DLD1 (cell line): ENCODE measurements at regions not wholly inside any gene's neighbourhood (a gene's known extent, or its start where the extent isn't known, plus 50 kb on each side); places are given as distances from the start of the nearest gene placed in this dataset.

ENCODE experiments used
- in situ Hi-C: cut with HindIII; loops from 2 replicates; pipeline ENCODE4 v1.10.0; 2017; ENCODE audit warnings: low sequenced_read_pairs

DNA sequence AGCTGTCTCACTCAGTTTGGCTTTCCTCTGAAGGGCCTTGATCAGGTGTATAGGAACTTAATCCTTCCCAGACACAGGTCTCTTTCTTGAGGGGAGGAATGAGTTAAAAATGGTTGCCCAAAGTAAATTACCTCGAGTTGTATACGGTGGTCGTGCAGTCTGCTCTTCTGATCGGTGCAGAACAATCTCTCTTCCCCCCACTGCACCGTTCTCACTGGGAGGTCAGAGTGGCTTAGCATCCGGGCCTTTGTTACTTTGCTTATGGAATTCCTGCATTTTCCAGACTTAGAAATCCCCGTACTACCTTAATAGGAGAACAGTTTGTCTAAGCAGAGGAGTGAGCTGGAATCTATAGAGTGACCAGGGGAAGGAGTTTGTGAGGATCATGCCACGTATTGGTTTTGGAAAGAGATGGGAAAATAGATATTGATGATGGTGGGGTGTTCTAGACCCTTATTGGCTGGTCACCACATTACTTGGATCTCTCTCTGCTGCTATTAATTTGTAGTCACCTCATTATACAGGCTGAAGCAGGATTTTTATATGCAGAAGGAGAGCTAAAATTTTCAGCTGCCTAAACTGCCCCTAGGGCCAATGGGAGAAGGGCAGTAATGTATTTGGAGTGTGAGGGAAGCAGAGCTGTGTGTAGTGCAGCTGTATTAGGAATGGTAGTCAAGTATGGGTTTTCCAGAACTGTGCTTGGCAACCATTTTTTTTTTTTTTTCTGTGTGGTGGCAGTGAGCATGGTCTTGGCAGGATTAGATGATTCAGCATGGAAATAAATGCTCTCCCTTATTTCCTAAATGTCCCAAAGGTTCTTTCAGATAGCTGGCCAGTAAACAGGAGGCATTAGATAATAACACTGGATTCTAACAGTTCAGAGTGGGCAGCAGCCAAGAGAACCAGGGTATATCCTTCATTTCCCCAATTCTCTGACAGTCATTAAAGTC lies 81.5 kb downstream of the NDUFS5 start:
- in situ Hi-C loops: no loop called here

DNA sequence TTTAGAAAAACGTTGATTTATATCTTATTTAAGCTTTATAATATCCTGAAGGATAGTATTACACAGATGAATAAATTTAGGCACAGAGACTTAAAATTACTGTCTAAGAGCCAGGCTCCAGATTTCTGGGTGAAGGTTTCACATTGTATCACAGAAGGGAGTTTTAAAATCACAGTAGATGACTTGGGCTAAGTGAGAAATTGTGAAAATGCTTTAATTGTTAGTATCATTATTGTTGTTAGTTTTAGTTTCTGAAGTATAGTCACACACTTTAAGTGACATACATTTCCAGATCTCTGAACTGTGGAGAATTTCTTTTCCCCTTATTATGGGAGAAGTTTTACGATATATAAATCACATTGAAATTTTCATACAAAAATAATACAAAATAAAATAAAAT lies 83.5 kb downstream of the NDUFS5 start:
- in situ Hi-C loops: no loop called here

DNA sequence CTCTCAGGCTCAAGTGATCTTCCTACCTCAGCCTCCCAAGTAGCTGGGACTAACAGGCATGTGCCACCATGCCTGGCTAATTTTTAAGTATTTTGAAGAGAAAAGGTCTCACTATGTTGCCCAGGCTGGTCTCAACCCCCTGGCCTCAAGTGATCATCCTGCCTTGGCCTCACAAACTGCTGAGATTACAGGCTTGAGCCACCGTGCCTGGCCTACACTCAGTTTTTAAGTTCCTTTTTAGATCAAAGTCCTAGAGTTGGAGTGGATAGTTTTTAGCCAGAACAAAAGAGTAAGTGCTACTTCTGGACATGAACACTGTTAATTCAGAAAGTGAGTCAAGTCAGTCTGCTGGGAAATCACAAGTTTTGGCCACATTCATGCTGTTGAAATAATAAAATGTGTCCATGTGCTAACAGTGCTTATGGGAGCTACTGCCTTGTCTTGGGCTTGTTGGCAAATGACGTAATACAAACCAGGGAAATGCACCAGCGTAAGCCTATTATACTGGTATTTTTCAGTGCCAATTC lies 84.2 kb downstream of the NDUFS5 start:
- in situ Hi-C loops: no loop called here

DNA sequence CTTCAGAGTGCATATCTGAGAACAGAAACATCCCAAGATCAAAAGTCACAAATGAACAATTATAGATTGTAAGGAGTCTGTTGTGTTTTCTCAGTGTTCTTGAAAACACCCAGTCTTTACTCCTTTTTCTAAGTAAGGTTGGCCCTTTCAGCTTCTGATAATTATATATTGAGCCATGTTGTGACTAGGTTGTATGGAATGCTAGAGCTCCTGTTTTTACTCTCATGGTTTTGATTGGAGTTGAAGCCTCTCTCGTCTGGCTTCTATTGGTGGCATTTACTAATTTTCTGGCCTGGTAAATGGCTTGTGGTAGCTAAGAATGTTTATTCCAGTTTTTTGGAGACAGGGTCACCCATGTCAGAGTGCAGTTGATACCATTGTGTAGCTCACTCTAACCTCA lies 84.7 kb downstream of the NDUFS5 start:
- in situ Hi-C loops: no loop called here

DNA sequence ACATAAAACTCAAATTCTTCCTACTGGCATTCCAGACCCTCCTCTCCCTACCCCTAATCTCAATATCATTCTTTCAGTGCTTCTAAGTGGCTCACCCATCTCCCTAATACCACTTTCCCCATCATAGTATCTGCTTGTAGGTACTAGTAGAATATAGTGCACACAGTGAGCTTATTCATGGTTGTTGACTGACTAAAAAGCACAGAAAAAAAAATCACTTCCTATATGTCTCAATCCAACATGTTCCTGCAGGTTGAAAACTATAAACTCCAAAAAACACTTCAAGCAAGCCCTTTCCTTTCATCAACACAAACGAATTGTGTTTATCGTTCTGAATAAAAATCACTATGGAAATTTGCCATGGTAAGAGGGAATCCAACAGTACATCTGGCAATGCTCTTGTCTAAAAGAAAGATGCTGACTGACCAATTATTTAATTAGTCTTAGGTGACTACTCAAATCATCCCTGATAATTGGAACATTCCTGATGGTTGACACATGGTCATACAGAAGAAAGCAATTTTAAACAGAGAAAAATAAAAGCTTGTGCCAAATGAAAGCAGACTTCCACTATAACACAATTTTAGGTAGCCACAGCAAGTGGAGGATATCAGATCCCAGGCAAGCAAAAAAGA lies 87.1 kb downstream of the NDUFS5 start:
- in situ Hi-C loops: no loop called here

DNA sequence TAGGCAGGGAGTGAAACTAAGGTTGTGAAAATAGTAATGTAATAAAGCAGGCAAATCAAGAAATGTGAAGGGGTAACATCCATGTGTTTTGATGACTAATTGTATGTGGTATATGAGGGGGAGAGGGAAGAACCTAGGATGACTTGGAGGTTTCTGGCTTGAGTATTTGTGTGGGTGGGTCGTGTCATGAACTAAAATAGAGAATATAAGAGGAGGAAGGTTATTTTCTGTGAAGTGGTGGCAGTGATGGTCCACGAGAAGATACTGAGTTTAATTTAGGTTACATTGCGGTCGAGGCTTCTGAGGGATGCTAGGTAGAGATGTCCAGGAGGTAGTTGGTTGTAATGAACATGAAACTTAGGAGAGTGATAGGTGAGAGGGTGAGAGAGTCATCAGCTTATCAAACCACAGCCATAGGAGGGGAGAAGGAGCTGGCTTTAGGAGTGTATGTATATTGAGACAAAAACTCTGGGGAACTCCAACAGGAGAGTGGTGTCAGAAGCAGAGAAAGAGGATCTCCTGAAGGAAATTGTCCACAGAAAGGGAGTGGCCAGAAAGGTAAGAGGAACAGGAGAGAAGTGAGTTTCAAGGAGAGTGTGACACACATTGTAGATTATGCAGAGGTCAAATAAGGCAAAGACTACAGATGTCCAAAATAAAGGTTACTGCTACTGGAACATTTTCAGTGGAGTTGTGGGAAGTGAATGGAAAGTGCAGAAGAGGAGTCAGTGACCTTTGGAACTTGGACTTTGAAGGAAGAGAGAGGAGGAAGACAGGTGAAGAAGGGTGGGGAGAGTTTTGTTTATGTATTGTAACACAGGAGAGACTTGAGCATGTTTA lies 89.0 kb upstream of the MACF1 start:
- in situ Hi-C loops: no loop called here

DNA sequence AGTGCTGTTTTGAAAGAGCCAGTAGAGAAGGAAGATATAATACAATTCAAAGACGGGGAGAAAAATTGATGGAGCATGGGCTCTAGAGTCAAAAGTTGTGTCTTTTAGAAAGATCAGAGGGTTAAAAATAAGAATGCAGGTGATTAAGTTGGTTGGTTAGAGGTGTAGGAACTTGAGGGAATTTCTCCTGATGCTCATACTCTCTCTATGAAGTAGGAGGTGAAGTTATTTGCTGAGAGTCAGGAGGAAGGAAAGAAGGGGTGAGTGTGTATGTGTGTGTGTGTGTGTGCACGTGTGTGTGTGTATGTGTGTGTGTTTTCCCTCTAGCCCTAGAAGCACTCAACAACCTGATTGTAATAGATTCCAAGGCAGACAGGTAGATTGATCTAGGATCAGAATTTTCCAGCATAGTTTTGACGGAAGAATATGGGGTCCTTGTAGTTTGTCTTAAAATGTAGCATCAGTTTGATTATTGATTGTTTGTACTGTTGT lies 88.3 kb upstream of the MACF1 start:
- in situ Hi-C loops: no loop called here

DNA sequence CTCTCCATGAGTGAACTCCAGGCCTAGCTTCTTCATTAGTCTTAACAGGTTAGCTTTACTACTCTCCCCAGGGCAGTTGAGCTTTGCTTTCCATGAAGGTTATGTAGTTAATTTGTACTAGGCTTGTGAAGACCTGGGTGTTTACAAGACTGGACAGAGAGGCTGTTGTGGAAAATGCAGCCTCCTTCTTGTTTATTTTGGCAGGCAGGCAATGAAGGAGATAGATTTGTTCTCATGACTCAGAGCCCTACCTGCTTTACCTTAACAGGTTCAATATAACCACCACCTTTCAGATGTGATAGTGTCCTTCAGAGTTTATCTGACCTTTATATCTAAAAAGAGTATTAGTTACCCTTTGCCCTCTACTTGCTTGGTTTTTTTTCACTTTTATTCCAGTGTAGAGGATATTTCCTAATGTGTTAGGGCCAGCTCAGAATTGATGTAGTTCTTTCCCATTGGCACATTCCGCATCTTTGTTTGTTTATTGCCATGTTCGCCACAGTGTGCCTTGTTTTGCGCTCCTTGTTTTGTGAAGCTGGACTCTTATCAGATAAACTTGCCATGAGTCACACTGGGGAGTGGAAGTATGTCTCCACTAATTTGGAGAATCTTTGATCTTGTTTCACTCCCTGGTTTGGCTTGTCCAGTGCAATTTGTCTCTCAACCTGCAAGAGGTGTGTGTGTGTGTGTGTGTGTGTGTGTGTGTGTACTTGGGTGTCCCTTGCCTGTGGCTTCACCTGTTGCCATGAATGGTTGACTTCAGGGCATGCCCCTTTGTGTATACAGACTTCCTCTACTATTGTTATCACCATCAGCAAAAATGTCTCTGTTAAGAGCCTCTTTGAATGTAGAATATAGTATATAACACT lies 87.4 kb upstream of the MACF1 start:
- in situ Hi-C loops: no loop called here

DNA sequence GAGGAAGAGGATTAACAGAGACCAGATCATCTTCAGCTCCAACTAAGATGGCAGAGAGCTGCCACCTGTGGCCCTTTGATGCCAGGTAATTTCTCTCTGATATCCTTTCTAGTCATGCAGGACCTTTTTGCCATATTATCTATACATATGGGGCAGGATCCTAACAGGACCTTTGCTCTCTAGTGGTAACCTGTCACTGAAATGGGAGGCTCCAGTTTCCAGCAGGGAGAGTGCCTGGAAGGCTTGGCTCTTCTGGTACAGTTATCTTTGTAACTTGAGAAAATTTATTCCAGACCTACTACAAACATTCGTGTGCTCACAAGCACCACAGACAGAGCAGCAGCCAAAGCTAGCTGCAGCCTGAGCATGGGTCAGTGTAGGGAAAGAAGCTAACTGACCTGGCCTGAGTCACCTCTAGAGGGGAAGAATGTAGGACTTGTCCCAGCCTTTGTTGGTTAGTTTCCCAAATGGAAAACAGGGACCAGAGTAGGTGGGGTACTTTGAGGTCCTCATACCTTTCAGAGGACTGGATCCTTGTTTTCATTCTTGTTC lies 86.5 kb upstream of the MACF1 start:
- in situ Hi-C loops: no loop called here

DNA sequence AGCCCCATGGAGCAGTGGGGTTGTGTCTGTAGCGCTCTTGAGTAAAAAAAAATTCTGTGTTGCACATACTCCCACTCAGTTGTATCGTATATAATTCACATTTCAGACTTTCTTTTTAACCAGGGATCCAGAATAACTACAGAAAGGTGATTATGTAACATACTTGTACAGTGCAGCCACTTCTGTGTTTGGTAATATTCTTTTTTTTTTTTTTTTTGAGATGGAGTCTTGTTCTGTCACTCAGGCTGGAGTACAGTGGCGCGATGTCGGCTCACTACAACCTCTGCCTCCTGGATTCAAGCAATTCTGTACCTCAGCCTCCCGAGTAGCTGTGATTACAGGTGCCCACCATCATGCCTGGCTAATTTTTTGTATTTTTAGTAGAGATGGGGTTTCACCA lies 82.4 kb upstream of the MACF1 start:
- in situ Hi-C loops: no loop called here

DNA sequence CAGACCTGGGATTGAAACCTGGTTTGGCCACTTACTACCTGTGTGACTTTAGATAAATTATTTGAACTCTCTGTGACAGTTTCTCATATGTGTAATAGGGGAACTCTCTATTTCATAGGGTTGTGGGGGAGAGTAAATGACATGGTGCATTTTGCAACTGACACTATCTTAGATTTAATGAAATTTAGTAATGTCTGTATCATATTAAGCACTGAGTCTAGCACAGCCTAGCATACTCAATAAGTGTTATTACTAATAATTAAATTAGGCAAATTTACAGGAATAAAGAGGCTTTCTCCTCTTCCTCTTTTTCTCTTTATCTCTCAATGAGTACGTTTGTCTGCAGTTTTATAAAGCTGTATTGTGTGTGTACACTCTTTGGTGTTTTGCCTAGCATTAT lies 80.2 kb upstream of the MACF1 start:
- in situ Hi-C loops: no loop called here

DNA sequence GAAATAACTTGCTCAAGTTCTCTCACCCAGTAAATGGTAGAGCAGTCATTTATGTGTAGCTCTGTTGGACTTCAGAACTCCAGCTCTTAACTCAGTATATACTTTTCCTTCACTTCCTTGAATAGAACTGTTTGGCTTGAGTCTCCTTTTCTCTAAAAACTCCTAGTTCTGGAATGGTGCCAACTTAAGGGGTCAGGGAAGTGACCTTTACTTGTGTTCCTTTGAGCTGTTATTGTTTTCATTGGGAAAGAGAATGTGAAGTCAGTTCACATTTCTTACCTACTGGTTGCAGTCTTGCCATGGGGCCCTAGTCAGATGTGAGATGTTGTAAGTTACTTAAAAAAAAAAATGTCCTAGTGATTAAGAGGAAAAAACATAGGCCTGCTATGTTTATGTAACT lies 77.0 kb upstream of the MACF1 start:
- in situ Hi-C loops: no loop called here

DNA sequence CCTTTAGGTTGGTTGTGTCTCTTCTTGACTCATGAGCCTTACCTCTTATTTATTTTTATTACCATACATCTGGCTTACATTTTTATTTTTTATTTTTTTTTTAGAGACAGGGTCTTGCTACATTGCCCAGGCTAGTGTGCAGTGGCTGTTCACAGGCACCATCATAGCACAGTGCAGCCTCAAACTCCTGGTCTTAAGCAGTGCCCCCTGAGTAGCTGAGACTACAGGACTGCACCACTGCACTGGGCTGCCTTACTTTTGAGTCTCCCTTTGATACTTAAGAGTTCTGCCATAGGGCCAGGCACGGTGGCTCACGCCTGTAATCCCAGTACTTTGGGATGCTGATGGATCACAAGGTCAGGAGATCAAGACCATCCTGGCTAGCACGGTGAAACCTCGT lies 76.4 kb upstream of the MACF1 start:
- in situ Hi-C loops: no loop called here

DNA sequence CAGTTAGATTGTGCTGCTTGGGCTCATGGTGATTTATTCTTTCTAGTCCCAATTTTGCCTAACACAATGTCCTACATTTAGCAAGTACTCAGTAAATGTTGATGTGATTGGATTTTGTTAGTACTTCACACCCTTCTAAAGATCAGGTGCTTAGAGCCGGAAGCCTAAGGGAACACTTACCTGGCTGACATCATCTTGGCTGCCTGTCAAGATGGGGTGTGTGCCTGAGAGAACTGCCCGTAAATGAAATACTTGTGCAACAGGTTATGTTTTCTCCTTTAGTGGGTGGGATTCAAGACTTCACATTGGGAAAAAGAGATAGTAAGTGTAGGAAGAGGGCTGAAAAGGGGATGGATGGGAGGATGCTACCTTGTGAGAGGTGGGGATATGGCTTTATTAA lies 75.5 kb upstream of the MACF1 start:
- in situ Hi-C loops: no loop called here

DNA sequence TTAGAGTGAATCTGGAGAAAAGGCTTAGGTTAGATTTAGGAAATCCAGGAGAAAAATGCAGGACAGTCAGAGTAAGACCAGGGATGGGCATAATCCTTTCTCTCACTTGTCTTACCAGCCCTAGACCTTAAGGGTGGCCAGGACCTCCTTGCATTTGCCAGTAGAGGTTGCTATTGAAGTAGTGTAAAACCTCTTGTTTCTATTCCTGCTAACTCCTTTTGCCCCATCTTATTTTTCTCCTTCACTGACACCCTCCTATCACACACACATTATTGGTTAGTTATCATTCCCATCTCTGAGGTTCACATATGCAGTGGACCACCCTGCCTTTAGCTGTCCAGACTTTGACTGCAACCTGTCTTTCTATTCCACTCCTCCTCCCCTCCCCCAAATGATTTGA lies 75.0 kb upstream of the MACF1 start:
- in situ Hi-C loops: no loop called here

DNA sequence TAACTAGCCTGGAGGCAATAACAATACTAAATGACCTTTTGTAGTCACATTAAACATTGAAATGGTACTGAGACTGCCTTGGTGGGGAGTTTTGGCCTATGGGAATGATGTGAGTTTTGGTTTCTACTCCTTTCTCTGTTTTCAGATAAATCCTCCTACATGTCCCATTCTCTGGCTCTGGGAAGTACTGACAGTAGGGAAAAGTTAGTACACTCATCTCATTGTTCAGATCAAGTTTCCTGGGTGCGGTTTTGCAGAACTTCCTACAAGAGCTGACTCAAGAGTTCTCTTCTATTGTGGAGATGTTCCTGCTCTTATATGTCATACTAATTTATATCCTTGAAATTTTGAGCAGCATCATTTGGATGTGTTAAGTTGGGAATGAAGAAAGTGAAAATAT lies 74.2 kb upstream of the MACF1 start:
- in situ Hi-C loops: no loop called here

DNA sequence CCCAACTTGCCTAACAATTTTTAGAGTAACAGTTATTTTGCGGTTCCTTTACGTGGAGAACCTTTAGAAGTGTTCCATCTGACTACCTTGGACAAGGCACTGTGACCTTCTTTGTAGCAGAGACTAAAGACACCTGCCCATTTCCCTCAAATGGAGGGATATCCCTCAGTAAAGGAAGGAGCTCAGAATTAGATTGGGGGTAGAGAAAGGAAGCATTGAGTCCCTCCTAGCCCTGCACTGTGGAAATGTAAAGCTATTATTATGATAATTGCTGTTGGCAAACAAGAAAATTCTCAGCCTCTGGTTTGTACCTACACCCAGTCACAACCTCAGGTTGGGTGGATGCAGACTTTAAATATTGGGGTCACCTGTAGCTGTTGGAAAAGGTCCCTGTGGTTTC lies 72.6 kb upstream of the MACF1 start:
- in situ Hi-C loops: no loop called here

DNA sequence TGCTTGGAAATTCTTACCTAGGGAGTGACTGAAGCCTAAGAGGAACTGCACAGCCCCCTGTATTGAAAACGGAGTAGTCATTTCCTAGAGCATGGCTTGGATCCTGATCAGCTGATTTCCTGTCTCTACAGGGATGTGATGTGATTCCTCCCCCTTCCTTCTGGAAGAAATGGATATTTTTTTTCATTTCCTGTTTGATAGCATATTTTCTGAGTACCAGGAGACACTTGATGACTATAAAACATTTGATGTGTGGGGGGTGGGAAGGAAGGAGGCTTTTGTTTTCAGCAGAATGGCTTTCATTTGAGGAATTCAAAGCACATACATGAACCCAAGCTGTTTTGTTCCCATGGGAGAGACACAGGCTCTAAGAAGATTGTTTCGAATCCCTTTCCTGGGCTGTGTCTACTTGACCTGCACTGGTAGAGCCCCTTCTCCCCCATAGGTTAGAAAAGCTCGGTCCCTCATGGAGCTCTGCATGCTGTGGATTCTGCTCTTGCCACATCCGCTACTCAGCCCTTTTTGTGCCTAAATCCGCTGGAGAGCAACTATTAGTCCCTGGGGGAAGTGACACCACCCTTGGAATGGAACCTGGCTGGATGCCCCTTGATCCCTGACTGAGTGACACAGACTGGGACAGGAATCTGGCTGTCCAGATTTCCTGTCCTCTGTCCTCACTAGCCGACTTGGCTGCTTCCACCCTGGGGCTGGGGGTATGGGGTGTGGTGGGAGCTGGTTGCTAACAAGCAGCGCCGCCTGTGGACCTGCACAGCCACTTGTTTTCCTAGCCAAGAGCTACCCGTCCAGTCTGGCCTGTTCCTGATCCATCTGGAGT lies 71.8 kb upstream of the MACF1 start:
- in situ Hi-C loops: no loop called here

DNA sequence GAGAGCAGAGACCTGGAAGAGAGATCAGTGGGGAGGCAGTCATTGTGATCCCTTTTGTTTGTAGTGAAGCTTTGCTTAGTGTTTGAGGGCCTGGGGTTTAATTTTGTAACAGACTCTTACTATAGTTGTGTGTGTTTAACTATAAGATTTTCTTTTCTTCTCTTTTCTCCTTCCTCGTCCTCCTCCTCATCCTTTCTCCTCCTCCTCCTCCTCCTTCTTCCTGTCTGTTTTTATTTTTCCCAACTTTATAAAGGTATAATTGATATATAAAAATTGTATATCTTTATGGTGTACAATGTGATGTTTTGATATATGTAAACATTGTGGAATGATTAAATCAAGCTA lies 71.2 kb upstream of the MACF1 start:
- in situ Hi-C loops: no loop called here
